ENCODE measurements at regions not wholly inside any gene's neighbourhood (a gene's known extent, or its start where the extent isn't known, plus 50 kb on each side); places are given as distances from the start of the nearest gene placed in this dataset.

DNA sequence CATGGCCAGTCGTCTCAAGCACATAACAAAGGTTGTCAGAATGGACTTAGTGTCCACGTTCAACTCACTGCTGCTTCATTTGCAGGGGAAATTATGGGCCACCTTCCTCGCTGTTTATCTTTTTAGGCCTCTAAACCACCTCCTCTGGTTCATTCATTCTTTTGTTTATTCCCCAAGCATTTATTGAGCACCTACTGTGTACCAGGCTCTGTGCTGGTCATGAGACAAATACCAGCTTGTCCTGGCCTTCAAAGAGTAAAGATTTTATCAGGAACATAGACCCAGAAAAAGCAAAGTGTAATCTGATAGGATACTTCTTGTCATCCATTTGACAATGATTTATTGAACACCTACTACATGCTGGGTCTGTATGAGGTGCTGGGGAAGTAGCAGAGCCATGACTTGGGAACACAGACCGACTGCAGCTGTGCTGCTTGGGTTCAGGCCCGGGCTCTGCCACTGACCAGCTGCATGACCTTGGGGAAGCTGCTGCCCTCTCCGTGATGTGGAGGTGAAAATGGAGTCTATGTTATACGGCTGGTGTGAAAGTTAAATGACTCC lies 63.4 kb upstream of the SLC6A6 start:
- Histone ChIP-seq H3K27ac (no peak overlapping the region), H3K36me3 (no peaks in the 10 kb centered on the region), H3K4me1 (no peaks in the 10 kb centered on the region), H3K4me3 (no peak overlapping the region), H3K9me3 (no peaks in the 10 kb centered on the region), H3K27me3 (peaks cover 0 to 13% of the 10 kb centered on the region in 2 donors)
- DNase-seq: no peak
- intact Hi-C loops (cut with DNase I; ENCODE audit: low total_unique reads): no loop called here
- TF ChIP-seq, protein P1, sequence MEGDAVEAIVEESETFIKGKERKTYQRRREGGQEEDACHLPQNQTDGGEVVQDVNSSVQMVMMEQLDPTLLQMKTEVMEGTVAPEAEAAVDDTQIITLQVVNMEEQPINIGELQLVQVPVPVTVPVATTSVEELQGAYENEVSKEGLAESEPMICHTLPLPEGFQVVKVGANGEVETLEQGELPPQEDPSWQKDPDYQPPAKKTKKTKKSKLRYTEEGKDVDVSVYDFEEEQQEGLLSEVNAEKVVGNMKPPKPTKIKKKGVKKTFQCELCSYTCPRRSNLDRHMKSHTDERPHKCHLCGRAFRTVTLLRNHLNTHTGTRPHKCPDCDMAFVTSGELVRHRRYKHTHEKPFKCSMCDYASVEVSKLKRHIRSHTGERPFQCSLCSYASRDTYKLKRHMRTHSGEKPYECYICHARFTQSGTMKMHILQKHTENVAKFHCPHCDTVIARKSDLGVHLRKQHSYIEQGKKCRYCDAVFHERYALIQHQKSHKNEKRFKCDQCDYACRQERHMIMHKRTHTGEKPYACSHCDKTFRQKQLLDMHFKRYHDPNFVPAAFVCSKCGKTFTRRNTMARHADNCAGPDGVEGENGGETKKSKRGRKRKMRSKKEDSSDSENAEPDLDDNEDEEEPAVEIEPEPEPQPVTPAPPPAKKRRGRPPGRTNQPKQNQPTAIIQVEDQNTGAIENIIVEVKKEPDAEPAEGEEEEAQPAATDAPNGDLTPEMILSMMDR (IDR thresholded peaks at IDR 0.05): no peak

DNA sequence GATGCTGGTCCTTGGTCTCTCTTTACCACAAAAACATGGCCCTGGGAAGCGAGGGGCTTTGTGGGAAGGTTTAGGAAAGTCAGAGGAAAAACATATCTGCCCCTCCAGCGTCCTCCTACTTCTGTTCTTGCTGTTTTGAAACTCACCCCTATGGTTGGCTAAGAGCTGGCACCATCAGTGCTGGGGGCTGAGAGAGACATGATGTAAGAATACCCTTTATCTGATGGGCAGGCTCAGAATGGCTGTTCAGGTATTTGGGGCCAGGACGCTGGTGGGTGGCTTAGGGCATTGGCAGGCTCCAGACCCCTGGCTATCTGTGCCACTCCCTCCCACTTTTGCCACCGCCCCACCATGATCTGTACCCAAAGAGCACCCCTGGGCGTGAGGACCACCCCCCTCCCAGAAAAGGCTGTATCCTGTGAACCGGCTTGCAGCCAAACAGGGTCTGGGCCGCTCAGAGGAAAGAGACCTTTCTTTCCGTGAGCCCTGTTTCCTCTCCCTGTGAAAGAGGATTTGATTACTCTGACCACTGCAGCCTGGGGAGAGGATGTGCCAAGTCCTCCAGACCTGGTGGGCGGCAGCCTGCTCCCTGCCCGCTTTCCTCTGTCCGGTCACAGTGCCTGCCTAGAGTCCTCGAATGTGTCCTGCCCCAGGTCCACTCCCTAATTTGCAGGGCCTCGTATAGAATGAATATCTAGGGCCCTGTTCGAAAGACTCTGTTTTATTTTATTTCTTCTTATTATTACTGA lies 61.3 kb upstream of the SLC6A6 start:
- Histone ChIP-seq H3K4me3 (no peak overlapping the region), H3K27ac (no peak overlapping the region), H3K27me3 (peaks cover 0 to 5% of the 10 kb centered on the region in 2 donors), H3K36me3 (no peaks in the 10 kb centered on the region), H3K9me3 (no peaks in the 10 kb centered on the region), H3K4me1 (no peaks in the 10 kb centered on the region)
- intact Hi-C loops (cut with DNase I; ENCODE audit: low total_unique reads): no loop called here
- DNase-seq: no peak
- TF ChIP-seq, protein P1 (IDR thresholded peaks at IDR 0.05): no peak

DNA sequence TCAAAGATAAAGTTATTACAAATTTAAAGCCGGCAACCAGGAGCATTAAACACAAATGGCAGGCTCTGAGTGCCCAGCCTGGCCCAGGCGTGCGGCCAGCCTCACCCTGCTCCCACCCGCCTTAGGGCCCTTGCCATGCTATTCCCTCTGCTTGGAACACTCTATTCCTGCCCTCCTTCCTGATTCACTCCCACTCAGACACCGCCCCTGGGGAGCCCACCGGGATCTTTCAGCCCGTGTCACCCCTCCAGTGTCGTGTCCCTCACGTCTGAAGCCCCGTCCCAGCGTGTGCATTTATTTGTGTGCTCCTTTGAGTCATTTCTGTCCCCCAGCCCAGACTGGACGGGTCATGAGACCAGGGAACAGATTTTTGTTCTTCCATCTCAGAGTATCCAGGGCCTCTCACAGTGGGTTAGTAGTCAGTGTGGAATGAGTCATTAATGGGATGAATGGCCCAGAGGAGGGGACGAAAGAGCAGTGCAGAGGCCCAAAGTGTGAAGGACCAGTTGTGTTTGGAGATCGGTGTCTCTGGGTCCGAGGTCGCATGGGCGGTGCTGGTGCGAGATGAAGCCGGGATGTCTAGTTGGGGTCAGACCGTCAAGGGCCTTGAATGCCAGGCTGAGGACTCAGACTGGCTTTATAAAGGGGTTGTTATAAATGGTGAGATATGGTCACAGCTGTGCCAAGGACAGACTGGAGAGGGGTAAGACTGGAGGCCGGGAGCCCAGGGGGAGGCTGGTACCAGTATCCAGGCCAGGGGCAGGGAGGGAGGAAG lies 58.9 kb upstream of the SLC6A6 start:
- Histone ChIP-seq H3K27me3 (no peaks in the 10 kb centered on the region), H3K4me1 (no peaks in the 10 kb centered on the region), H3K4me3 (no peak overlapping the region), H3K27ac (no peak overlapping the region), H3K36me3 (no peaks in the 10 kb centered on the region), H3K9me3 (no peaks in the 10 kb centered on the region)
- TF ChIP-seq, protein P1 (IDR thresholded peaks at IDR 0.05): no peak
- intact Hi-C loops (cut with DNase I; ENCODE audit: low total_unique reads): no loop called here
- DNase-seq: no peak

DNA sequence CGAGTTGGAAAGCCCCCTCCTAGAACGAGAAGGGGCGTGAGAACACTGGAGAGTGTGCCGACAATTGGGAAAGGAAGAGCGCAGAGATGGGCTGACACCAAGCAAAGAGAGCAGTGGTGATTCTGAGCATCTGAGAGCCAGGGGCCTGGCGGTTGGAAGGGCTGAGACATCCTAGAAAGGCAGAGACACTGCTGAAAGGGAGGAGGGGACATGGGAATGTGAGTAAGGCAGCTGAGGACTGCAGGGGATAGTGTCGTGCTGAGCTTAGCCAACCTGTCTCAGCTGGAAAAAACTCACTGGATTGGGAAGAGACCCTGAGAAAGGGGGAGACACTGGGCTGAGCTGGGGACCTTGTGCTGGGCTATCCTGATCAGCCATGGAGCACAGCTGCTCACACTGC lies 58.1 kb upstream of the SLC6A6 start:
- TF ChIP-seq, protein P1 (IDR thresholded peaks at IDR 0.05): no peak
- H3K27me3 ChIP-seq: no peaks in the 10 kb centered on the region
- no peaks in the 10 kb centered on the region for H3K9me3 ChIP-seq
- no peak overlapping the region for H3K27ac ChIP-seq
- intact Hi-C loops (cut with DNase I; ENCODE audit: low total_unique reads): no loop called here
- no peaks in the 10 kb centered on the region for H3K4me1 ChIP-seq
- H3K4me3 ChIP-seq: no peak overlapping the region
- H3K36me3 ChIP-seq: no peaks in the 10 kb centered on the region
- no peak for DNase-seq

DNA sequence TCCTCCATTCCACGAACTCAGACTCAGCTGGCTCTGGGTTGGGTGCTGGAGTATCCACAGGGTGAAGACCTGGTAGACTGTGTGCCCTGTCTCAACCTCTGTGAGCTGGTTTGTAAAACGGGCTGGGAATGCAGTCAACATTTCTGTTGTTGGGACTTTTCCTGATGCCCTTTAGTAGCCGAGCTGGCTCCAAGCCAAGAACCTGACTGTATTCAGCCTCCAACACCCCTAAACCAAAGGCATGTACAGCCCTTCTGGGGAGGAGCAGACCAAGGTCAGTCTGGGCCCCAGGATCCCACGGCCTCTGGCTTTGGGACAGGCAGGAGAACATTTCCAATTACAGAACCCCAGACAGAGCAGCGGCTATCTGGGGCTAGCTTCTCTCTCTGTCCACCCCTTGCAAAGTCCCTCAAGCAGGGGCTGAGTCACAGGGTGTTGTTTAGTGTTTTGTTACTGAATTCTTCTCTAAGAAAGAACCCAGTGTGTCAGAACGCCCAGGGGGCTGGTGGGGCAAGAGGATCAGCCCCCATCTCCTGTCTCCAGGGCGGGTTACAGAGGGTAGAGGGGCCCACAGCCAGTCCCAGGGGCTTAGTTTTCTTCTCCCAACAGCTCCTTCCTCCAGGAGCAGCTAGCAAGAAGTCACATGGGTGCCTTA lies 56.8 kb upstream of the SLC6A6 start:
- intact Hi-C loops (cut with DNase I; ENCODE audit: low total_unique reads): no loop called here
- Histone ChIP-seq H3K4me3 (no peak overlapping the region), H3K36me3 (no peaks in the 10 kb centered on the region), H3K27me3 (no peaks in the 10 kb centered on the region), H3K9me3 (no peaks in the 10 kb centered on the region), H3K4me1 (no peaks in the 10 kb centered on the region), H3K27ac (no peak overlapping the region)
- TF ChIP-seq, protein P1 (IDR thresholded peaks at IDR 0.05): no peak
- no peak for DNase-seq

All from tibial artery (tissue), 4 donors.